ENCODE measurements at regions not wholly inside any gene's neighbourhood (a gene's known extent, or its start where the extent isn't known, plus 50 kb on each side); places are given as distances from the start of the nearest gene placed in this dataset.

DNA sequence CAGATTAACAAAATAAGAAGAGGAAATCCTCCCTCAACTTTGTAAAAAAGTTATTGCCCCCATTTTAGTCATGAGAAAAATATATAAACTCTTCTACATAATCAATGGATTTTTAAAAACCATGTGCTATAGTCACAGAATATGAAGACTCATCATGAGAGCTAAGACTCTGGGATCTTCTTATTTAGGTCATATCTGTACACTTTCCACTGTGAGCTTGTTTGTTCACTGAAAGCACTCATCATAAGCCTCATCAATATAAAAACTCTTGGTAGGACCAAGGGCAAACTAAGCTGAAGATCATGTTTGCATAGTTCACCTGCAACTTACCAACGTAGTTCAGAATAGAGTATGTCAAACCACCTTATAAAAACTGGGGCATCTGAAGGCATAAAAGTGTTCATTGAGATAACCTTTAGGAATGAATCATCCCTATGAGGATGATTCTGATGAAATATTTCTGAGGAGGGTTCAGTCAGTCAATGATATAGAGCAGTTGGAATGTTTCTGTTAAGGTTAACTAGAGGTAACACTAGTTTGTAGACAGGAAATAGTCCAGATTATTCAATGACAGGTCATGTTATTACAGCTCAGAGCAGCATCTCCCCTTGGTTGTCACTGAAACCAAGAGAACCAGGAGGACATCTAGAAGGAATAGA, 289.9 kb upstream of the SMC2 start:
- in situ Hi-C loops (cut with HindIII; ENCODE audit: low pct_ligation_motif_present, low pct_unique_long_range_greater_than_20kb, low sequenced_read_pairs) = no loop called here
- peak; percentile 87 for DNase-seq

DNA sequence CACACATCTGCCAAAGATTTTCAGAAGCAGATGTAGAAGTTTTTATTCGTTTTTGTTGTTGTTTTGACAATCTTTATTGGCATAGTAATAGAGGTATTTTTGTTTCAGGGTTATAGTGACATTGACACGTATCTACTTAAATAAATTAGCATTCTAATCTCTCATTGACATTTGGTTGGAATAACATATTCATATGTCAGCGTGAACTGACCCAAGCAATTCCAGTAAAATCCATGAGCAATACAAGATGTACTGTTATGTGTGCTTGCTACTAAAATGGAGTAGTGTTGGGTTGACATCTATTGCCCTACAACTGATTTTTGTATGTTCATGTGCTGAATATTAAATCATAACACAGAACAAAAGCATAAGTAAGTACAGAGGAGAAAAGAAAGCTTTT, 284.4 kb upstream of the SMC2 start:
- in situ Hi-C loops (cut with HindIII; ENCODE audit: low pct_ligation_motif_present, low pct_unique_long_range_greater_than_20kb, low sequenced_read_pairs) = no loop called here
- DNase-seq = no peak

DNA sequence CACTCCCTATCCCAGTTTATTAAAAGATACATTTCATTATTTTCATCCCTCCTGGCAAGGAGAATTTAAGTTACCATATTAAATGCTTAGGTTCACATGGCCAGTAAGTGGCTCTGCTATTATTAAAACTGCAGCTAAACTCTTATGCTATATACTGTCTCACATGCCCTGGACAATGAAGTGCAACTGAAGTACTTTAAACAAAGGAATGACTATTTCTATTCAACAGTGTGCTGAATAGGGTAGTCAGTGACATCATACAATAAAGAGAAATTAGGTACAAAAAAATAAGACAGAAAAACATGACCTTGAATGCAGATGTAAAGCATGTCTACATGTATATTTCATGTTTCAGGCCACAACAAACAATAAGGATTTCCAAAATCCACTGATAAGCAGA, 282.6 kb upstream of the SMC2 start:
- DNase-seq = no peak
- in situ Hi-C loops (cut with HindIII; ENCODE audit: low pct_ligation_motif_present, low pct_unique_long_range_greater_than_20kb, low sequenced_read_pairs) = no loop called here

DNA sequence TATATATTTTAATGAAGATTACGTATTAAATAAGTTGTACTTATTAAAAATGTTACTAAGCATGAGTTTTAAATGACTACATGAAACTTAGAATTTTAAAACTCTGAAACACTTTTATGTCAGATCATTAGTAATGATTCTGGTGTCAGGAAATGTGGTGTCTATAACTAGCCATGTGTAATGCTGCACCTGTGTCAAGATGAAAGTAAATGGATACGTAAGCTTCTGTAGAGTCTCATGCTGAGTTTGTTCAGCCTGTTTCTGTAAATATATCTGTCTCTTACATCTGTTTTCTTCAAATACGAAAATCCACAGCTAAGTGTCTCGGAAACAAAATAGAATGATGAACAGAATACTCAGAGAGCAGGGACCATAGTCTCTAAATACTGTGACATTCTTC, 278.0 kb upstream of the SMC2 start:
- in situ Hi-C loops (cut with HindIII; ENCODE audit: low pct_ligation_motif_present, low pct_unique_long_range_greater_than_20kb, low sequenced_read_pairs) = no loop called here
- no peak for DNase-seq

DNA sequence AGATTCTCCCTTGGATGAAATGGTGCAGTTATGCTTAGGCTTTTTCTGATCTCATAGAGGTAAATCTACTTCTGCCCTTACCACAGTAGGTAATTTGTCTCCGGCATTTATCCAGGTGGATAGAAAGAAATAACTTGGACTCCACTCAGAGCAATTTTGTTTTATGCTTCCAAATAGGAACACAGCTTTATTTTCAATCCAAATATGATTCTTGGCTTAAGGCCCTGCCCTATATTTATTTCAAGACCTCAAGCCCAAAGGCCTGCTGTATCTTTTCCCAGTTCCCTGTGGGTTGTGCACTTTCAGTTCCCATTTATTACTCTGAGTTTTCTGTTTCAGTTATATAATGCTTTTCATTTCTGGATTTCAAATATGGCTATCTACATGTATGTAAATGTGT, 274.2 kb upstream of the SMC2 start:
- in situ Hi-C loops (cut with HindIII; ENCODE audit: low pct_ligation_motif_present, low pct_unique_long_range_greater_than_20kb, low sequenced_read_pairs) = no loop called here
- DNase-seq = no peak

DNA sequence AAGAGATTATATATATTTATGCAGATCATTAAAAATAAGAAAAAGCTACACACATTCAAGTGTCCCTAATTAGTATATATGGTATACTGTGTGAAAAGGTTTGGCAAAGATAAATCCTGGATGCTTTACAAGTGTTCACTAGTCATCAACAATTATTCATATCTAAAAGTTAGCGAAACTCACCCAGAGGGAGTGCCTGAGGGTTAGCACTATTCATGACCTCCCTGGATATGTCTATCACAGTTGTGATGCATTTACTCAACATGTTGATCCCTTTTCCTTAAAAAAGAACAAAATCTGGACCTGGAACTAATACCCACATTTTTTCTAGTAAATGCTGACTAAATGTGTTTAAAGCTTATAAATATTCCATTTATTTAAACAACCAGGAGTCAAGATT, 273.0 kb upstream of the SMC2 start:
- in situ Hi-C loops (cut with HindIII; ENCODE audit: low pct_ligation_motif_present, low pct_unique_long_range_greater_than_20kb, low sequenced_read_pairs) = no loop called here
- DNase-seq = no peak

DNA sequence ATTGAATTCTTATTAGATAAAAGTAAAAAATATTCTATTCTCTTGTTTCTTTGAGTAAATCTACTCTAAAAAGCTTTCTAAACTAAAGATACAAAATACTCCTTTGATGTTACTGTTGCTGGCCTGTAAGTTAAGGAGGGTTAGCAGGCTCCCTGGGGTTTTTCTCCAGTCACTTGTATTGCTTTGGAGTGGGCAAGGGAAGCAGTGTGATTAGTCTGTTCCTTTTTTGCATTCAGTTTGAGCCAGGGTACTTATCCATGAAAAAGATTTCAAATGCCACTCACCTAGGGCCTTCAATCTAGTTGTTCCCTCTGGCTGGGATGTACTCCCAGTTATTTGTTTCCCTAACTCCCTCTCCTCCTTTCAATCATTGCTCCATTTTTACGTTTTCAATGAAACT, 256.2 kb upstream of the SMC2 start:
- in situ Hi-C loops (cut with HindIII; ENCODE audit: low pct_ligation_motif_present, low pct_unique_long_range_greater_than_20kb, low sequenced_read_pairs) = no loop called here
- DNase-seq = no peak

DNA sequence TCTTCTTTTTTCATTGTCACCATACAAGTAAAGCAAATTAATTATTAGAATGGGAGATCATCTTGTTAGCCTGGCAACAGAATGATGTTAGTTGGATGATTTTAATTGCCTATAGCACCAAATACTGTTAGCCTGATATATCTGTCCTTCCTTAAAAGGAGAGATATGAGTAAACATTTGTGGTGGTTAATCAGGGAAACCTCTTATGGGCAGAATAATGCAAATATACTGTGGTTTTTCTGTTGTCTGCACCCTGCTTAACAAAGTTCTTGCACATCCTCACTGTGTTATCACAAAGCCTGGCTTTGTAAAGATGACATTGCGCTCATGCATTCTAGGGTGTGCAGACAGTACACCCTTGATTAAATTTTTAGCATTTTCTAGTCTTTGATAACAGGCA, 254.9 kb upstream of the SMC2 start:
- in situ Hi-C loops (cut with HindIII; ENCODE audit: low pct_ligation_motif_present, low pct_unique_long_range_greater_than_20kb, low sequenced_read_pairs) = no loop called here
- DNase-seq = no peak

DNA sequence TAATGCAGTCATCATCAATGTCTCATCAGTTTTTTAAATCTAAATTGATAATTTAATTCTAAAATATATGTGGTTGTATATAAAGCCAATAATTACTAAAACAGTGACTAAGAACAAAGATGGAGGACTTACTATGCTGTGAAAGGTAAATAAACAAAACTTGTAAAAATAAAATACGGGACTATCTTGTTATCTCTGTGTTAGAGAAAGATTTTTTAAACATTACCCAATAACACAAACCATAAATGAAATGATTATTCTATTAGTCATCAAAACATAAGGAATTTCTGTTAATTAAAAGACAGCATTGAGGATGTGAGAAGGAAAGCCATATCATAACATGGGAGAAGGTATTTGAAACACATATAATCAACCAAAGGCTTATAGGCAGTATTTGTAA, 226.2 kb upstream of the SMC2 start:
- DNase-seq = no peak

DNA sequence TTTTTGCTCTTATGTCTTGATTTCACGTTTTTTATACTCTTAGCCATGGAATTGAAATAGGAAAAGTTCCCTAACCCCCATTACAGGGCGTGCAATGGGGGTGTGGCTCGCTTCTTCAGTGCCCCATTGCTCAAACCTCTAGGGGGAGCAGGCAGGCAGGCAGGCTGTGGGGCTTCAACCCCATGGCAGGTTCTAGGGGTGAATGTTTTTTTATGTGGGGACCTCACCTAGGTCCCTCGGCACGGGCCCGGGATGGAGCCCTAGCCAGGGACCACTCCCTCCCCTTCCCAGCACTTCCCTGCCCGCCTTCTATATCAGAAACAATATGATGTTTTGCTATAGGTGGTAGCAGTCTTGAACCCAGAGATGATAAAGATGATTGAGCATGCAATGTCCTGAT, 221.3 kb upstream of the SMC2 start:
- no peak for DNase-seq

More for the DNA sequence above, 226.2 kb upstream of the SMC2 start:
- in situ Hi-C loops (cut with HindIII; ENCODE audit: low pct_ligation_motif_present, low pct_unique_long_range_greater_than_20kb, low sequenced_read_pairs) = no loop called here

DNA sequence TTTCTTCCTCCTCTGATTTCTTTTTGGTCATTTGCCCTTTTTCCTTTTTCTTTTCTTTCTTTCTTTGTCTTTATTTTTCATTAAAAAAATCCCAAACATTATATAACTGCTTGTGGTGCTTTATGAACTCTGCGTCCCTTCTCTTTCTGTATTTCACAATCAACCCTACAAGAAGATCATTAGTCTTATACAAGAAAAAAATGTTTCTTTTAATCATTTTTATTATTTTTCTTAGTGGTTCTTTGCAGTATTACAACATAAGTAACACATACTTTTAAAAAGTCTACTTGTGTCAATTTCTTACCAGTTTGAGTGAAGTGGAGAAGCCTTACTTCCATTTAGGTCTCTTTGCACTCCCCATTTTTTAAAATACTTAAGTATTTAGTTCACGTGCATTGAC, 212.7 kb upstream of the SMC2 start:
- in situ Hi-C loops (cut with HindIII; ENCODE audit: low pct_ligation_motif_present, low pct_unique_long_range_greater_than_20kb, low sequenced_read_pairs) = no loop called here
- DNase-seq = no peak

More for the DNA sequence above, 221.3 kb upstream of the SMC2 start:
- in situ Hi-C loops (cut with HindIII; ENCODE audit: low pct_ligation_motif_present, low pct_unique_long_range_greater_than_20kb, low sequenced_read_pairs) = no loop called here

DNA sequence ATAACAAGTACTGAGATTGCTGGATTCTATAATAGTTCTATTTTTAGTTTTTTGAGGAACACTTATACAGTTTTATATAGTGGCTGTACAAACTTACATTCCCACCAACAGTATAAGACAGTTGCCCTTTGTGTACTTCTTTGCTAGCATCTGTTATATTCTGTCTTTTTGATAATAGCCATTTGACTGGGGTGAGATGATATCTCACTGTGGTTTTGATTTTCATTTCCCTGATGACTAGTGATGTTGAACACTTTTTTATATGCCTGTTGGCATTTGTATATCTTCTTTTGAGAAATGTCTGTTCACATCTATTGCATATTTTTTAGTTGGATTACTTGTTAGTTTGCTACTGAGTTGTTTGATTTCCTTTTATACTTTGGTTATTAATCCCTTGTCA, 204.1 kb upstream of the SMC2 start:
- DNase-seq = no peak
- in situ Hi-C loops (cut with HindIII; ENCODE audit: low pct_ligation_motif_present, low pct_unique_long_range_greater_than_20kb, low sequenced_read_pairs) = no loop called here

DNA sequence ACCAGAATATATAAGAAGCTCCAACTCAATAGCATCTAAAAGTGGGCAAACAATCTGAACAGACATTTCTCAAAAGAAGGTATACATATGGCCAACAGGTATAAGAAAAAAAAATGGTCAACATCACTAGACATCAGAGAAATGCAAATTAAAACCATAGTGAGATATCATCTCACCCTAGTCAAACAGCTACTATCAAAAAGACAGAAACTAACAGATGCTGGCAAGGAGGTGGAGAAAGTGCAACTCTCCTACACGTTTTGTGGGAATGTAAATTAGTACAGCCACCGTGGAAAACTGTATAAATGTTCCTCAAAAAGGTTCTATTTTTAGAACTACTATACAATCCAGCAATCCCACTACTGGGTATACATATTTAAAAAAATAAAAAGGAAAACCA, 199.9 kb upstream of the SMC2 start:
- DNase-seq = no peak
- in situ Hi-C loops (cut with HindIII; ENCODE audit: low pct_ligation_motif_present, low pct_unique_long_range_greater_than_20kb, low sequenced_read_pairs) = no loop called here

DNA sequence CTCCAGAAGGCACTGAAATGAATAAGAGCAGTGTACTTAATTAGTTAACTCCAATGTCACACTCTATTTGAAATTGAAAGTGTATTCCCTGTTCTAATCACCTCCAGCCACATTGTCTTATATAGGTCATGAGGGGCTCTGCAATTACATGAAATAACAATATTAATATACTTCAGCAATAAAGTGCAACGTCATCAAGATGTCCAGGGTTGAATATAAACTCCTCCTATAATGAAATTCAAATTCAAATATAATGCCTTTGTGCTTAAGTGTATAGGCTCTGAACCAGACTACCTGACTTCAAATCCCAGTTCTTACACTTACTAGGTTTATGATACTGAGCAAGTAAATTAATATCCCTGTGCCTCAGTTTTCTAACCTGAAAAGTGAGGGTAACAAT, 195.6 kb upstream of the SMC2 start:
- in situ Hi-C loops (cut with HindIII; ENCODE audit: low pct_ligation_motif_present, low pct_unique_long_range_greater_than_20kb, low sequenced_read_pairs) = no loop called here
- no peak for DNase-seq

DNA sequence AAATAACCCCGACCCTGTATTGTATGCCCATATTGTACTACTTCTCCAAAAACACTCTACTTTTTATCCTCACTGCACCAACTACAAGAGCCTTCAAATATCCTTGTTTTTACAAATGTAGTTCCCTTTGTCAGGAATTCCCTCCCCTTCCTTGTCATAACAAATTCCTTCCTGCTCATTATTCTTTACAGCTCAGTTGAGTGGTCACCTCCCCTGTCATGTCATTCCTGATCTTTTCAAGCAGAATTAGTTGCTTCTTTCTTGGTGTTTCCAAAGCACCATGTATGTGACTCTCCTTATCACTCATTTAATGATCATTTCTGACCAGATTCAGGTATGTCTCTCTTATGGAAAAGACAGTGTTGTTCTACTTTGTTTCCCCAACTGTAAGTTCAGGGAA, 194.2 kb upstream of the SMC2 start:
- no peak for DNase-seq
- in situ Hi-C loops (cut with HindIII; ENCODE audit: low pct_ligation_motif_present, low pct_unique_long_range_greater_than_20kb, low sequenced_read_pairs) = no loop called here

DNA sequence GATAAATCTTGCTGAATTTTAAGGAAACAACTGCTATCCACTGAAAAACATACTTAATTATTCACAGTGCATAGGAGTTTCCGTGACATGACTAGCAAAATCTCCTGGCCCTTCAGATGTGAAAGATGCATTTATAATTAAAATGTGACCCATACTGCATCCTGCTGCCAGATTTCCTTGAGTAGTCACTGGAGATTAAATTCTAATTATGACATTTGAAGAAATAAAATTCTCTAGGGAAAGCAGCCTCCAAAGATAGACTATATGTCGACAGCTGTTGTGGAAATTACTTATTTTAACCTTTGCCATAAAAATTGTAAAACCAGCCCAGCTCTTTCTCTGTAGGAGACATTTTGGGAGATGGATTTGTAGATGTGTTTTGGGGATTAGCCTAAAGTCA, 193.6 kb upstream of the SMC2 start:
- in situ Hi-C loops (cut with HindIII; ENCODE audit: low pct_ligation_motif_present, low pct_unique_long_range_greater_than_20kb, low sequenced_read_pairs) = no loop called here
- DNase-seq = no peak

DNA sequence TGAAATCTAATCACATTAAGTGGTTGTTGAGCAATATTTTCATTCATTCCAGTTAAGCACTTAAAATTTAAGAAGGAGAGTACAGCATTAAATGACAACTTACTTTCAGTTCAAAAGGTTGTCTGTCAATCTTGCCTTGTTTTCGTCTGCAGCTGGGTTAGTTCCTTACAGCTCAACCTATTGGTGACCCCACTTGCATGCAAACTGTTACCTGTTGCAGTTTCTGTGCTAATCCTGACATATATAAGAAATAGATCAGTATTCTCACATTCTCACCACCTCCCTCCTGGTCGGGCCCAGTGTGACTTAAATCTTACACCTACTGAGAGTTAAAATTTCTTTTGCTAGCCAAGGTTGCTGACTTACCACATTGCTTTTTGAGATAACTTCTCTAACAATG, 191.8 kb upstream of the SMC2 start:
- DNase-seq = no peak
- in situ Hi-C loops (cut with HindIII; ENCODE audit: low pct_ligation_motif_present, low pct_unique_long_range_greater_than_20kb, low sequenced_read_pairs) = no loop called here

DNA sequence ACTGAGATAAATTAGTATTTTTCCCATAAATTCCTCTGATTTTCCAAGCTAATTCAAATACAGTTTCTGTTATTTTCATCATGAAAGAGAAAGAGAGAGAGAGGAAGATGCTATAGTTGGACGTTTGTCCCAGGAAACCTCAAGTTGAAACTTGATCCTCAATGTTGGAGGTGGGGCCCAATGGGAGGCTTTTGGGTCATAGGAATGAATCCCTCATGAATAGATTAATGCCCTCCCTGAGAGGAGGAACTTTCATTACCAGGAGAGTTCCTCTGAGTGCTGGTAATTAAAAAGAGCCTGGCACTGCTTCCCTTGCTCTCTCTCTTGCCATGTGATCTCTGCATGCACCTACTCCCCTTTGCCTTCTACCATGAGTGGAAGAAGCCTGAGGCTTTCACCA, 189.9 kb upstream of the SMC2 start:
- DNase-seq = no peak
- in situ Hi-C loops (cut with HindIII; ENCODE audit: low pct_ligation_motif_present, low pct_unique_long_range_greater_than_20kb, low sequenced_read_pairs) = no loop called here

DNA sequence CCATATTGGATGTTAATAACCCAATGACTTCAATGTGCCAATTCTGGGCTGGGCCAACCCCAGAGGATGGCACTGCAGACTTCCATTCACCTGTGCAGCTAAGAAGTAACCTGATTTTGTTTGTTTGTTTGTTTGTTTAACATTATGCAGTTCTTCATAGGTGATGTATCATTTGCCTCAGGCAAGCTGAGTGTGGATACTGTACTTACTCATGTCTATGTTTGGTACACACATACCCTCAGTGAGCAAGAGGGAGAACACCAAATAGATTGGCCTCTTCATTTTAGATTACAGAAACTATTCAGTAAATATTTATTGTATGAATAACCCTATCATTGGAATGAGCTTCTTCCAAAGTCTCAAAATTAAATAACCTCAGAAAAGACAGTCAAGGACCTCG, 180.2 kb upstream of the SMC2 start:
- DNase-seq = no peak
- in situ Hi-C loops (cut with HindIII; ENCODE audit: low pct_ligation_motif_present, low pct_unique_long_range_greater_than_20kb, low sequenced_read_pairs) = no loop called here

DNA sequence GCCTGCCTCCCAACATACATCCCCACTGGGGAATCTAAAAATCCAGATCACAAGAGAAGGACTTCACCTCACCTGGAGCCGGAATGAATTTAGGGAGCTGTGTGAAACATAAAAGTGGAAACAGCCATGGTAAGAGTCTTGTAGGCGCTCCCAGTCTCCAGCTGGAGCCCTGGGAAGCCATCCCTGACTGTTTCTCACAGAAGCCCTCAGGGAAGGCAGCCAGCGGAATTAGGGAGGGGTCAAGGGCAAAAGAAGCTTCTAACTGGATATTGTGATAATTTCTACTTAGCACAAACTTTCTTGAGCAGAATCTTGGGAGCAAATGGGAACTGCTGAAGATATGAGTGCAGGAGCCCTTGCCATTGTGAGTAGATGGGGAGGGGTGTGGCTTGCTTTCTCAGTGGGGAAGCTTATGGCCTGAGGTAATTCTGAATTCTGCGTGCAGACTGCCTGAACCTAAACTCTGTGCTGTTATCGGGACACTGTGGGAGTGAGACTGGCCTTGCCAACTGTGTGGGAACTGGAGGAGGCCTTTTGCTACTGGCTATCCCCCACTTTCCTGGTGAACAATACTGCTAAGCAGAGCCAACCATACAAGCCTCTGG, 174.4 kb upstream of the SMC2 start:
- in situ Hi-C loops (cut with HindIII; ENCODE audit: low pct_ligation_motif_present, low pct_unique_long_range_greater_than_20kb, low sequenced_read_pairs) = no loop called here
- DNase-seq = no peak

DNA sequence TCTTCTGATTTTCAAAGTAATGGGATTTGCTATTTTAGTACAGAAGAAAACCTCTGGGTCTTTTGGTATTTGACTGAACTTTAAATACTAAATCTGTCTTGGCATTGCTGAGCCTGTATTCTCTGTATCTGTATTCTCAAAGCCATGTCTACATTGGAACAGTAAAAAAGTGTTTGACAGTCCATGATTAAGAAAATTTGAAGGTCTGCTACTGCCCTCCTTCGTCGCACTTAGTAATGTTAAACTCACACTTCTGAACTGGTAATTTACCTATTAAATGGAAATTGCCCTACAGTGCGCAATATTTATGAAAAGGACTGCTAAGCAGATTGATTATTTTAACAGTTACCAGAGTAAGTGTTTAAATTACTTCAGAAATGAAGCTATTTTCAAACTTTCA, 165.7 kb upstream of the SMC2 start:
- DNase-seq = no peak
- in situ Hi-C loops (cut with HindIII; ENCODE audit: low pct_ligation_motif_present, low pct_unique_long_range_greater_than_20kb, low sequenced_read_pairs) = no loop called here
